GM19372 (cell line): ENCODE measurements at regions not wholly inside any gene's neighbourhood (a gene's known extent, or its start where the extent isn't known, plus 50 kb on each side); places are given as distances from the start of the nearest gene placed in this dataset.
A peak's percentile ranks its signal among the peaks of the same experiment; 100 is the strongest.

Source experiments
- ATAC-seq: cut with Tn5 transposase; IDR thresholded peaks from one replicate; pipeline ENCODE4 v1.9.1; 2021; ENCODE audit warnings: mild to moderate bottlenecking, low read depth, moderate library complexity; ENCODE audit not compliant: unreplicated experiment

- ATAC-seq, result no peak
Observed at GRCh38 chr14:65277027-65277426, 135.5 kb upstream of the FUT8 start.

GRCh38 chr14:65277580-65278270 is 134.8 kb upstream of the FUT8 start:
- ATAC-seq, result no peak

GRCh38 chr14:65278589-65278988 is 133.9 kb upstream of the FUT8 start:
- ATAC-seq, result no peak

GRCh38 chr14:65279510-65279909 is 133.0 kb upstream of the FUT8 start:
- no peak for ATAC-seq

GRCh38 chr14:65279958-65280357 is 132.6 kb upstream of the FUT8 start:
- ATAC-seq, result no peak

GRCh38 chr14:65280653-65281052 is 131.9 kb upstream of the FUT8 start:
- no peak for ATAC-seq

- ATAC-seq, result no peak
Observed at GRCh38 chr14:65281991-65282895, 130.3 kb upstream of the FUT8 start.

GRCh38 chr14:65282896-65283253 is 129.7 kb upstream of the FUT8 start:
- no peak for ATAC-seq

GRCh38 chr14:65286443-65286842 is 126.1 kb upstream of the FUT8 start:
- ATAC-seq, result no peak

- ATAC-seq, result peak; percentile 68
Observed at GRCh38 chr14:65287264-65288131, 125.0 kb upstream of the FUT8 start.

GRCh38 chr14:65290830-65291229 is 121.7 kb upstream of the FUT8 start:
- no peak for ATAC-seq

- no peak for ATAC-seq
Observed at GRCh38 chr14:65291531-65291930, 121.0 kb upstream of the FUT8 start.

- no peak for ATAC-seq
Observed at GRCh38 chr14:65294816-65295215, 117.7 kb upstream of the FUT8 start.

GRCh38 chr14:65296402-65296801 is 116.1 kb upstream of the FUT8 start:
- ATAC-seq, result no peak

- ATAC-seq, result no peak
Observed at GRCh38 chr14:65296876-65297275, 115.7 kb upstream of the FUT8 start.

GRCh38 chr14:65297744-65298143 is 114.8 kb upstream of the FUT8 start:
- ATAC-seq, result no peak

GRCh38 chr14:65299826-65300225 is 112.7 kb upstream of the FUT8 start:
- no peak for ATAC-seq

GRCh38 chr14:65301862-65302539 is 110.5 kb upstream of the FUT8 start:
- peak; percentile 35 for ATAC-seq

GRCh38 chr14:65302571-65303189 is 109.8 kb upstream of the FUT8 start:
- ATAC-seq, result peak; percentile 53
